ENCODE measurements at regions not wholly inside any gene's neighbourhood (a gene's known extent, or its start where the extent isn't known, plus 50 kb on each side); places are given as distances from the start of the nearest gene placed in this dataset.

GRCh38 chr4:154936873-154937272 lies 155.8 kb downstream of the RBM46 start:
- in situ Hi-C loops (cut with MboI; ENCODE audit: low sequenced_read_pairs, unreplicated experiment) = no loop called here
- TF ChIP-seq CTCF (IDR thresholded peaks at IDR 0.05; ENCODE audit: borderline replicate concordance, control extremely low read depth, extremely low read depth, insufficient read depth, missing control alignments) = no peak
- no peak for DNase-seq (ENCODE audit: low spot score)

GRCh38 chr4:154939851-154940250 lies 158.8 kb downstream of the RBM46 start:
- in situ Hi-C loops (cut with MboI; ENCODE audit: low sequenced_read_pairs, unreplicated experiment) = no loop called here
- no peak for TF ChIP-seq CTCF (IDR thresholded peaks at IDR 0.05; ENCODE audit: borderline replicate concordance, control extremely low read depth, extremely low read depth, insufficient read depth, missing control alignments)
- DNase-seq (ENCODE audit: low spot score) = no peak

- no peak for DNase-seq (ENCODE audit: low spot score)
- in situ Hi-C loops (cut with MboI; ENCODE audit: low sequenced_read_pairs, unreplicated experiment) = no loop called here
- no peak for TF ChIP-seq CTCF (IDR thresholded peaks at IDR 0.05; ENCODE audit: borderline replicate concordance, control extremely low read depth, extremely low read depth, insufficient read depth, missing control alignments)
Measured at GRCh38 chr4:154942176-154942575, 161.1 kb downstream of the RBM46 start.

GRCh38 chr4:154944996-154945395 lies 163.9 kb downstream of the RBM46 start:
- no peak for TF ChIP-seq CTCF (IDR thresholded peaks at IDR 0.05; ENCODE audit: borderline replicate concordance, control extremely low read depth, extremely low read depth, insufficient read depth, missing control alignments)
- in situ Hi-C loops (cut with MboI; ENCODE audit: low sequenced_read_pairs, unreplicated experiment) = no loop called here
- DNase-seq (ENCODE audit: low spot score) = no peak

- in situ Hi-C loops (cut with MboI; ENCODE audit: low sequenced_read_pairs, unreplicated experiment) = no loop called here
- DNase-seq (ENCODE audit: low spot score) = no peak
- no peak for TF ChIP-seq CTCF (IDR thresholded peaks at IDR 0.05; ENCODE audit: borderline replicate concordance, control extremely low read depth, extremely low read depth, insufficient read depth, missing control alignments)
Measured at GRCh38 chr4:154946113-154946512, 165.0 kb downstream of the RBM46 start.

- no peak for DNase-seq (ENCODE audit: low spot score)
- TF ChIP-seq CTCF (IDR thresholded peaks at IDR 0.05; ENCODE audit: borderline replicate concordance, control extremely low read depth, extremely low read depth, insufficient read depth, missing control alignments) = no peak
- in situ Hi-C loops (cut with MboI; ENCODE audit: low sequenced_read_pairs, unreplicated experiment) = no loop called here
Measured at GRCh38 chr4:154953691-154954090, 172.6 kb downstream of the RBM46 start.

GRCh38 chr4:154954117-154954516 lies 173.0 kb downstream of the RBM46 start:
- DNase-seq (ENCODE audit: low spot score) = no peak
- in situ Hi-C loops (cut with MboI; ENCODE audit: low sequenced_read_pairs, unreplicated experiment) = no loop called here
- TF ChIP-seq CTCF (IDR thresholded peaks at IDR 0.05; ENCODE audit: borderline replicate concordance, control extremely low read depth, extremely low read depth, insufficient read depth, missing control alignments) = no peak
